Fibroblast of skin of right quadriceps (primary cell): ENCODE measurements at regions not wholly inside any gene's neighbourhood (a gene's known extent, or its start where the extent isn't known, plus 50 kb on each side); places are given as distances from the start of the nearest gene placed in this dataset.
"Not testable (repeated sequence)": the region's sequence is repeated elsewhere in the genome, so short reads cannot be mapped to it uniquely, and the experiment has no call there.

Experiments
- DNase-seq: peaks from one replicate; pipeline ENCODE4 v3.0.0-alpha.2; 2013

- no peak for DNase-seq
Observed at GRCh38 chrX:30008031-30008430, 207.3 kb upstream of the MAGEB2 start.

- DNase-seq = no peak
Observed at GRCh38 chrX:30010471-30010870, 204.9 kb upstream of the MAGEB2 start.

- no peak for DNase-seq
Observed at GRCh38 chrX:30015440-30015839, 199.9 kb upstream of the MAGEB2 start.

GRCh38 chrX:30027636-30028035 lies 187.7 kb upstream of the MAGEB2 start:
- DNase-seq = no peak

- DNase-seq = not testable (repeated sequence)
Observed at GRCh38 chrX:30036406-30036805, 179.0 kb upstream of the MAGEB2 start.

GRCh38 chrX:30039768-30040167 lies 175.6 kb upstream of the MAGEB2 start:
- peak; percentile 73 for DNase-seq

GRCh38 chrX:30060718-30061117 lies 154.6 kb upstream of the MAGEB2 start:
- DNase-seq = peak; percentile 9

- peak; percentile 53 for DNase-seq
Observed at GRCh38 chrX:30065226-30065625, 150.1 kb upstream of the MAGEB2 start.

GRCh38 chrX:30067677-30068076 lies 147.7 kb upstream of the MAGEB2 start:
- no peak for DNase-seq

- no peak for DNase-seq
Observed at GRCh38 chrX:30085571-30085970, 129.8 kb upstream of the MAGEB2 start.

GRCh38 chrX:30111431-30111830 lies 103.9 kb upstream of the MAGEB2 start:
- DNase-seq = no peak

- peak; percentile 22 for DNase-seq
Observed at GRCh38 chrX:30141966-30142365, 73.4 kb upstream of the MAGEB2 start.

GRCh38 chrX:30144221-30144620 lies 71.1 kb upstream of the MAGEB2 start:
- DNase-seq = no peak

GRCh38 chrX:30144971-30145731 lies 70.2 kb upstream of the MAGEB2 start:
- DNase-seq = no peak

- DNase-seq = no peak
Observed at GRCh38 chrX:30147996-30148643, 67.2 kb upstream of the MAGEB2 start.

GRCh38 chrX:30149206-30149605 lies 66.2 kb upstream of the MAGEB2 start:
- DNase-seq = not testable (repeated sequence)

GRCh38 chrX:30150196-30150895 lies 65.0 kb upstream of the MAGEB2 start:
- no peak for DNase-seq

- DNase-seq = no peak
Observed at GRCh38 chrX:30151964-30152363, 63.4 kb upstream of the MAGEB2 start.

GRCh38 chrX:30153175-30153880 lies 62.0 kb upstream of the MAGEB2 start:
- DNase-seq = no peak

- peak; percentile 28 for DNase-seq
Observed at GRCh38 chrX:30153881-30154260, 61.5 kb upstream of the MAGEB2 start.

- no peak for DNase-seq
Observed at GRCh38 chrX:30156009-30156408, 59.4 kb upstream of the MAGEB2 start.

GRCh38 chrX:30156880-30157560 lies 58.3 kb upstream of the MAGEB2 start:
- peak; percentile 2 for DNase-seq

- no peak for DNase-seq
Observed at GRCh38 chrX:30161043-30161442, 54.3 kb upstream of the MAGEB2 start.
